Gastroesophageal sphincter (tissue), 4 donors: ENCODE measurements at regions not wholly inside any gene's neighbourhood (a gene's known extent, or its start where the extent isn't known, plus 50 kb on each side); places are given as distances from the start of the nearest gene placed in this dataset.

Experiments used
- ATAC-seq: fragments of 150-250 bp; one replicate; pipeline ENCODE4 v1.9.1; 2016; ENCODE audit warnings: mild to moderate bottlenecking, moderate library complexity
- H3K27ac ChIP-seq, 4 donors: fragments of 200-600 bp; sonication (generic) in 3 of 4; 1 replicate in 3 of 4; 2 replicates in 1 of 4; pipeline ENCODE4 v1.5.1; 2016 to 2019
- H3K27me3 ChIP-seq: fragments of 200-600 bp; sonication (generic); one replicate; pipeline ENCODE4 v1.5.1; 2019
- H3K36me3 ChIP-seq, 2 donors: fragments of 200-600 bp; sonication (generic); one replicate each; pipeline ENCODE4 v1.5.1; 2019; ENCODE audit warnings: control low read depth in 1 of 2
- H3K4me1 ChIP-seq, 3 donors: fragments of 200-600 bp; sonication (generic); 1 replicate in 2 of 3; 2 replicates in 1 of 3; pipeline ENCODE4 v1.5.1; 2016 to 2019; ENCODE audit warnings: control low read depth in 2 of 3
- H3K4me3 ChIP-seq, 2 donors: fragments of 200-600 bp; sonication (generic); one replicate each; pipeline ENCODE4 v1.5.1; 2019; ENCODE audit warnings: mild to moderate bottlenecking in 1 of 2, moderate library complexity in 1 of 2
- H3K9me3 ChIP-seq, 3 donors: fragments of 200-600 bp; sonication (generic); one replicate each; pipeline ENCODE4 v1.5.1; 2017 to 2019; ENCODE audit warnings: control low read depth in 2 of 3
- EP300 ChIP-seq: sonication (generic); formaldehyde crosslinking; IDR thresholded peaks from one replicate; pipeline ENCODE4 v1.6.1; 2017; ENCODE audit warnings: antibody characterized with exemption, mild to moderate bottlenecking
- POLR2A ChIP-seq, 2 donors: fragments of 450-650 bp; IDR thresholded peaks; one replicate each; pipeline ENCODE4 v1.6.1; 2017; ENCODE audit warnings: antibody characterized with exemption in 2 of 2, mild to moderate bottlenecking in 2 of 2, moderate library complexity in 1 of 2
- POLR2AphosphoS5 ChIP-seq: sonication (generic); formaldehyde crosslinking; IDR thresholded peaks from one replicate; pipeline ENCODE4 v1.6.1; 2017; ENCODE audit warnings: antibody characterized with exemption
- WGBS, 2 donors: methylation state at CpG; one replicate each; pipeline ENCODE4 v1.1.5; 2018; ENCODE audit warnings: low coverage in 1 of 2; 5-methylcytosine and 5-hydroxymethylcytosine counted together
- TF ChIP-seq, protein P1 (sequence below), 4 experiments: fragments of 200-600 bp in 2 of 4; fragments of 450-650 bp in 2 of 4; sonication (generic) in 1 of 4; IDR thresholded peaks; one replicate each; pipeline ENCODE4 v1.5.1; 2017 to 2019; ENCODE audit warnings: antibody characterized with exemption in 4 of 4, mild to moderate bottlenecking in 2 of 4, moderate library complexity in 2 of 4

DNA sequence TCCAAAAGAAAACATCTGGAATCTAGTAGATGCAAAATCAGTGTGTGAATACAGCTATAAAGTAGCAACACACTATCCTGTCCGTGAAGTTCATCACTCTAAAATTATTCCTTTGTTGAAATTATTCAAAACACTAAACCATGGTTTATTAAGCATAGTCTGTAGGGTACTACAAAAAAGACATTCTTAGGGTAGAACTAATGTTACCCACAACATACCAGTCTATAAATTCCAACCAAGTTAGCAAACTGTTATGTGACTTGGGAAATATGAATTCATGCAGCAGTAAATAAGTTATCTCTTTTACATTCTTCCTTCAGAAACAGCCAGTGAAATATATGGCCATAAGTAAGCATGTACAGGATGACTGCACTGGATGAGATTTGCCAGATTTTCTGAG, 580.3 kb upstream of the ADGRB3 start:
- no peaks in the 10 kb centered on the region for H3K27me3 ChIP-seq
- no peak for TF ChIP-seq POLR2AphosphoS5
- TF ChIP-seq, protein P1, sequence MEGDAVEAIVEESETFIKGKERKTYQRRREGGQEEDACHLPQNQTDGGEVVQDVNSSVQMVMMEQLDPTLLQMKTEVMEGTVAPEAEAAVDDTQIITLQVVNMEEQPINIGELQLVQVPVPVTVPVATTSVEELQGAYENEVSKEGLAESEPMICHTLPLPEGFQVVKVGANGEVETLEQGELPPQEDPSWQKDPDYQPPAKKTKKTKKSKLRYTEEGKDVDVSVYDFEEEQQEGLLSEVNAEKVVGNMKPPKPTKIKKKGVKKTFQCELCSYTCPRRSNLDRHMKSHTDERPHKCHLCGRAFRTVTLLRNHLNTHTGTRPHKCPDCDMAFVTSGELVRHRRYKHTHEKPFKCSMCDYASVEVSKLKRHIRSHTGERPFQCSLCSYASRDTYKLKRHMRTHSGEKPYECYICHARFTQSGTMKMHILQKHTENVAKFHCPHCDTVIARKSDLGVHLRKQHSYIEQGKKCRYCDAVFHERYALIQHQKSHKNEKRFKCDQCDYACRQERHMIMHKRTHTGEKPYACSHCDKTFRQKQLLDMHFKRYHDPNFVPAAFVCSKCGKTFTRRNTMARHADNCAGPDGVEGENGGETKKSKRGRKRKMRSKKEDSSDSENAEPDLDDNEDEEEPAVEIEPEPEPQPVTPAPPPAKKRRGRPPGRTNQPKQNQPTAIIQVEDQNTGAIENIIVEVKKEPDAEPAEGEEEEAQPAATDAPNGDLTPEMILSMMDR (IDR thresholded peaks at IDR 0.05) = no peak
- no peaks in the 10 kb centered on the region for H3K36me3 ChIP-seq
- no peak overlapping the region for H3K27ac ChIP-seq
- WGBS, 2 donors = 29 to 44% methylated on average over 1 of the region's 1 CpG
- no peaks in the 10 kb centered on the region for H3K4me1 ChIP-seq
- no peaks in the 10 kb centered on the region for H3K9me3 ChIP-seq
- no peak for ATAC-seq
- no peak overlapping the region for H3K4me3 ChIP-seq

- Histone ChIP-seq H3K27me3 (no peaks in the 10 kb centered on the region), H3K27ac (no peak overlapping the region), H3K4me3 (no peak overlapping the region), H3K4me1 (no peaks in the 10 kb centered on the region), H3K9me3 (no peaks in the 10 kb centered on the region), H3K36me3 (no peaks in the 10 kb centered on the region)
- no peak for TF ChIP-seq POLR2A (IDR thresholded peaks at IDR 0.05)
- TF ChIP-seq, protein P1 (IDR thresholded peaks at IDR 0.05) = no peak
- no peak for TF ChIP-seq POLR2AphosphoS5
- TF ChIP-seq EP300 = no peak
- 34 to 50% methylated on average over 4 of the region's 4 CpGs for WGBS, 2 donors
- no peak for ATAC-seq
These were observed 581.2 kb upstream of the ADGRB3 start for GRCh38 chr6:68053805-68054373.

DNA sequence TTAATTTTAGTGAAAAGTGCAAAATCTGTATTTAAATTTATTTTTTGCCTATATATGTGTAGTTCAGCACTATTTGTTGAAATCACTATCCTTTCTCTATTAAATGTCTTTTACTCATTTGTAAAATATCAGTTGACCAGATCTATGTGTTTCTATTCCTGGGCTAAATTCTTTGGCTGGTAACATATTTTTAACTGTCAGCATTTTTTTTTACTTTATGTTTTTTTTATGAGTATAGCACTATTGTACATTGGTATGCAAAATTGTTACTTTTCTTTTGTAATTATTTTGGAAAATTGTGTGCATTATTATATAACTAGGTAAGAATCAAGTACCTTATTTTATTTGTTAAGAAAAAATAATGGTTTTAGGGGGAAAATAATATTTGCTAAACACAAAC, 582.8 kb upstream of the ADGRB3 start:
- no peaks in the 10 kb centered on the region for H3K9me3 ChIP-seq
- no peak for ATAC-seq
- TF ChIP-seq, protein P1 (IDR thresholded peaks at IDR 0.05) = no peak
- TF ChIP-seq POLR2A (IDR thresholded peaks at IDR 0.05) (no peak), POLR2AphosphoS5 (no peak), EP300 (no peak)
- no peaks in the 10 kb centered on the region for H3K27me3 ChIP-seq
- H3K27ac ChIP-seq = no peak overlapping the region
- H3K4me1 ChIP-seq = no peaks in the 10 kb centered on the region
- H3K4me3 ChIP-seq = no peak overlapping the region
- H3K36me3 ChIP-seq = no peaks in the 10 kb centered on the region

- ATAC-seq = no peak
- 92 to 96% methylated on average over 3 to 5 of the region's 5 CpGs for WGBS, 2 donors
- TF ChIP-seq POLR2A (IDR thresholded peaks at IDR 0.05) (no peak), POLR2AphosphoS5 (no peak), EP300 (no peak)
- TF ChIP-seq, protein P1 (IDR thresholded peaks at IDR 0.05) = no peak
- H3K4me3 ChIP-seq = no peak overlapping the region
- H3K9me3 ChIP-seq = no peaks in the 10 kb centered on the region
- H3K36me3 ChIP-seq = no peaks in the 10 kb centered on the region
- no peaks in the 10 kb centered on the region for H3K27me3 ChIP-seq
- H3K4me1 ChIP-seq = no peaks in the 10 kb centered on the region
- H3K27ac ChIP-seq = no peak overlapping the region
These were observed 585.5 kb upstream of the ADGRB3 start for GRCh38 chr6:68049562-68049961.

DNA sequence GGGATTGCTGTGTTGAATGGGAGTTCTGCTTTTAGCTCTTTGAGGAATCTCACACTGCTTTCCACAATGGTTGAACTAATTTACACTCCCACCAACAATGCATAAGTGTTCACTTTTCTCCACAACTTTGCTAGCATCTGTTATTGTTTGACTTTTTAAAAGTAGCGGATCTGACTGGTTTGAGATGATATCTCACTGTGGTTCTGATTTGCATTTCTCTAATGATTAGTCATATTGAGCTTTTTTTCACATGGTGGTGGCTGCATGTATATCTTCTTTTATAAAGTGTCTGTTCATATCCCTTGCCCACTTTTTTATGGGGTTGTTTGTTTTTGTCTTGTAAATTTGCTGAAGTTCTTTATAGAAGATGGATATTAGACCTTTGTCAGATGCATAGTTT, 588.3 kb upstream of the ADGRB3 start:
- Histone ChIP-seq H3K27me3 (no peaks in the 10 kb centered on the region), H3K27ac (no peak overlapping the region), H3K36me3 (no peaks in the 10 kb centered on the region), H3K4me3 (no peak overlapping the region), H3K4me1 (no peaks in the 10 kb centered on the region), H3K9me3 (no peaks in the 10 kb centered on the region)
- 90 to 100% methylated on average over 1 of the region's 1 CpG for WGBS, 2 donors
- no peak for ATAC-seq
- no peak for TF ChIP-seq POLR2A (IDR thresholded peaks at IDR 0.05)
- TF ChIP-seq EP300 = no peak
